Spinal cord (tissue), 9 donors: ENCODE measurements at regions not wholly inside any gene's neighbourhood (a gene's known extent, or its start where the extent isn't known, plus 50 kb on each side); places are given as distances from the start of the nearest gene placed in this dataset.
"Not testable (repeated sequence)": the region's sequence is repeated elsewhere in the genome, so short reads cannot be mapped to it uniquely, and the experiment has no call there.

Experiments used
- DNase-seq, 6 donors: peaks; one replicate each; pipeline versions ENCODE4 v3.0.0 to v3.0.0-alpha.2; 2013 to 2015; ENCODE audit warnings: low spot score in 6 of 6, low read depth in 4 of 6
- H3K27ac ChIP-seq: one replicate; pipeline ENCODE4 v1.5.1; 2013; ENCODE audit warnings: low read depth, low read length, control low read depth
- H3K27me3 ChIP-seq: one replicate; pipeline ENCODE4 v1.6.1; 2013; ENCODE audit warnings: low read length; ENCODE audit not compliant: control insufficient read depth, insufficient read depth
- H3K36me3 ChIP-seq: one replicate; pipeline ENCODE4 v1.6.1; 2013; ENCODE audit warnings: low read length; ENCODE audit not compliant: control insufficient read depth, insufficient read depth
- H3K4me1 ChIP-seq: one replicate; pipeline ENCODE4 v1.6.1; 2013; ENCODE audit warnings: low read length; ENCODE audit not compliant: control insufficient read depth, insufficient read depth
- H3K4me3 ChIP-seq: one replicate; pipeline ENCODE4 v1.5.1; 2013; ENCODE audit warnings: low read depth, low read length, control low read depth
- H3K9me3 ChIP-seq: one replicate; pipeline ENCODE4 v1.6.1; 2013; ENCODE audit warnings: low read length; ENCODE audit not compliant: control insufficient read depth, insufficient read depth
- WGBS: methylation state at CpG from one replicate; pipeline ENCODE4 v1.1.5; 2013; ENCODE audit warnings: missing lambda C conversion rate; ENCODE audit not compliant: insufficient coverage; 5-methylcytosine and 5-hydroxymethylcytosine counted together
- donor health status: healthy.

- H3K4me1 ChIP-seq, H3K4me3 ChIP-seq, H3K27me3 ChIP-seq, H3K27ac ChIP-seq, DNase-seq, H3K9me3 ChIP-seq, H3K36me3 ChIP-seq: not testable (repeated sequence)
- 87% methylated on average over 22 of the region's 43 CpGs for WGBS
These were observed 89.0 kb upstream of the SYT6 start for GRCh38 chr1:114242531-114243210.

- H3K4me3 ChIP-seq, result no peak overlapping the region
- H3K27ac ChIP-seq, result no peak overlapping the region
- WGBS, result 76% methylated on average over 4 of the region's 5 CpGs
- no peaks in the 10 kb centered on the region for H3K4me1 ChIP-seq
- H3K36me3 ChIP-seq, result no peaks in the 10 kb centered on the region
- no peaks in the 10 kb centered on the region for H3K9me3 ChIP-seq
- no peaks in the 10 kb centered on the region for H3K27me3 ChIP-seq
- DNase-seq, result no peak
These were observed 84.4 kb upstream of the SYT6 start for GRCh38 chr1:114238053-114238452.

DNA sequence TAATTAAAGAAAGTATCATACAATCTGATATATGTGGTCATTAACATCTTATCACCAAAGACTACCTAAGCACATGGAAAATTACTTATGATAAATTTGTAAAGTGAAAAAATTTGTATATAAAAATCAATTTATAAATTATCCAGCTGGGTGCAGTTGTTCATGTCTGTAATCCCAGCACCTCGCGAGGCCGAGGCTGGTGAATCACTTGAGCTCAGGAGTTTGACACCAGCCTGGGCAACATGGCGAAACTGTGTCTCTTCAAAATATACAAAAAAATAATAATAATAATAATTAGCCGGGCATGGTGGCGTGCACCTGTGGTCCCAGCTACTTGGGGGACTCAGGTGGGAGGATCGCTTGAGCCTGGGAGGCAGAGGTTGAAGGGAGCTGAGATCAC lies 82.8 kb upstream of the SYT6 start:
- no CpG with 5 or more reads among the region's 7 CpGs for WGBS
- no peaks in the 10 kb centered on the region for H3K27me3 ChIP-seq
- no peak overlapping the region for H3K27ac ChIP-seq
- no peaks in the 10 kb centered on the region for H3K36me3 ChIP-seq
- DNase-seq, result no peak
- H3K9me3 ChIP-seq, result no peaks in the 10 kb centered on the region
- H3K4me1 ChIP-seq, result no peaks in the 10 kb centered on the region
- no peak overlapping the region for H3K4me3 ChIP-seq

GRCh38 chr1:114235960-114236359 lies 82.3 kb upstream of the SYT6 start:
- Histone ChIP-seq H3K27ac (no peak overlapping the region), H3K4me3 (no peak overlapping the region), H3K27me3 (no peaks in the 10 kb centered on the region), H3K36me3 (no peaks in the 10 kb centered on the region), H3K4me1 (no peaks in the 10 kb centered on the region), H3K9me3 (no peaks in the 10 kb centered on the region)
- no CpG with 5 or more reads among the region's 4 CpGs for WGBS
- peak in 1 of 6 donors; percentile 65 for DNase-seq

DNA sequence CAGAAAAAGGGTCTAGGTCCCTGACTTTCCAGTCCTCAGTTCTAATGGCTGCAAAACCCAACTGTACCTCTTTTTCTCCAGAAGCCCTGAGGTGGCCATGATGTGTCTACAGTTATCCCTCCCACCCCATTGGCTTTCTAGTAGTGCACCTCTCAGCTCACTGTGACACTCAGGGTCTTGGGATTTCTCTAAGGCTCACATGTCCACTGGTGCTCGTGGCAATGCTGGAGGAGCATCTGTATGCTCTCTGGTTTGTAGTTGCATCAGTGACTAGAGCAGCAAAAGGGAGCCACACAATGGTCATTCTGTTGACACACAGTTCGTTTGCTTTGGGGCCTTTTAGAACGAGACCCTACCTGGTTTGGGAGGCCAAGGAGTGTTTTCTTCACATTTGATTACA lies 81.6 kb upstream of the SYT6 start:
- no peaks in the 10 kb centered on the region for H3K27me3 ChIP-seq
- H3K9me3 ChIP-seq, result no peaks in the 10 kb centered on the region
- no peak overlapping the region for H3K27ac ChIP-seq
- H3K4me3 ChIP-seq, result no peak overlapping the region
- no peaks in the 10 kb centered on the region for H3K4me1 ChIP-seq
- DNase-seq, result no peak
- WGBS, result 56% methylated on average over 2 of the region's 3 CpGs
- H3K36me3 ChIP-seq, result no peaks in the 10 kb centered on the region

DNA sequence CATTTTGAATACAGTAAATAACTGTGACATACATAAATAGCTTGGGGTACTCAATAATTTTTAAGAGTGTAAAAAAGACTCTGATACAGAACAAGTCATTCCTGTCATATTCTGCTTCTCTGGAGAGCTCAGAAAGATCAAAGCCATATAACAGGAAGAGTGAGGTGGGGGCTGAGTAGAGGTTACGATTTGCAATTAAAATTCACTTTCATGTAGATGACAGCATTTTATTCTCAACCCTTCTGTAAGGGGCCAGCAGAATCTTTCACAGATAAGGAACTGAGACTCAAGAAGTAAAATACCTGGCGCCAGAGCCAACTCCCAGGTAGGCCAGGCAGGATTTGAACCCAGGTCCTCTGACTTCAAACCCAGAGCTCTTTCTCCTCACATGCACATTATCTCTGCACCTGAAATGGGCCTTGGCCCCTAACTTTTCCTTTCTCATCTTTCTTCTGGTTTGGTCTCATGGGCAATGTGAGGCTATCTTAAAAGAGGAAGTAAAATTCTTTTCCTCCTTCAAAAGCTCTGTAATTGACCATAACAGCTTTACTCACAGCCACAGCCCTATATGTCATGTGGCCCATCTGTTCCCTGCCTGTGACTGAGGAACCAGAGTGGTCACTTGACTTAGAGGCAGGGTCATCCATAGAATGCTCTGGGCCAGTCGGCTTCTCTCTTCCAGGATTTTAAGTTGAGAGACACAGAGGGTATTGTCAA lies 80.9 kb upstream of the SYT6 start:
- no peak overlapping the region for H3K27ac ChIP-seq
- H3K36me3 ChIP-seq, result no peaks in the 10 kb centered on the region
- no peak overlapping the region for H3K4me3 ChIP-seq
- H3K4me1 ChIP-seq, result no peaks in the 10 kb centered on the region
- no peaks in the 10 kb centered on the region for H3K27me3 ChIP-seq
- 71% methylated on average over 2 of the region's 3 CpGs for WGBS
- DNase-seq, result no peak
- H3K9me3 ChIP-seq, result no peaks in the 10 kb centered on the region

- Histone ChIP-seq H3K27me3 (no peaks in the 10 kb centered on the region), H3K27ac (no peak overlapping the region), H3K36me3 (no peaks in the 10 kb centered on the region), H3K4me1 (no peaks in the 10 kb centered on the region), H3K4me3 (no peak overlapping the region), H3K9me3 (no peaks in the 10 kb centered on the region)
- no peak for DNase-seq
- 67% methylated on average over 3 of the region's 6 CpGs for WGBS
These were observed 79.0 kb upstream of the SYT6 start for GRCh38 chr1:114232691-114233090.

DNA sequence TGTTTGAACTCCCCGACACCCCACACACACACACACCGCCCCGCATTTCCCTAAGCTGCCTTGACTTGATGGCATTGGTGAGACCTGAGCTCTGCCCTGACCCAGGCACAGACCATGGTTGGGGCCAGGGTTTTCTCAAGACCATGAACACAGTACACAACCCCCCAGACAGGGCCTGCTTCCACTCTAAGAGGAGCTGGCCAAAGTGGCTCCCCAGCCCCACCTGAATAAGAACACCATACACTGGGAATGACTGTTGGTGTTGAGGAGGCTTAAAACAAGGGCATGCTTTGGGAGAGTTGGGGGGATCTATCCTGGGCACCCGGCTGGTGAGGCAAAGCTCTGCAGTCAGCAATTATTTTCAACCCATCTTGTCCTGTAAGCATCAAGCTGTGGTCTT lies 77.6 kb upstream of the SYT6 start:
- Histone ChIP-seq H3K4me1 (no peaks in the 10 kb centered on the region), H3K36me3 (no peaks in the 10 kb centered on the region), H3K9me3 (no peaks in the 10 kb centered on the region), H3K4me3 (no peak overlapping the region), H3K27me3 (no peaks in the 10 kb centered on the region), H3K27ac (no peak overlapping the region)
- DNase-seq, result no peak
- 80% methylated on average over 1 of the region's 4 CpGs for WGBS

DNA sequence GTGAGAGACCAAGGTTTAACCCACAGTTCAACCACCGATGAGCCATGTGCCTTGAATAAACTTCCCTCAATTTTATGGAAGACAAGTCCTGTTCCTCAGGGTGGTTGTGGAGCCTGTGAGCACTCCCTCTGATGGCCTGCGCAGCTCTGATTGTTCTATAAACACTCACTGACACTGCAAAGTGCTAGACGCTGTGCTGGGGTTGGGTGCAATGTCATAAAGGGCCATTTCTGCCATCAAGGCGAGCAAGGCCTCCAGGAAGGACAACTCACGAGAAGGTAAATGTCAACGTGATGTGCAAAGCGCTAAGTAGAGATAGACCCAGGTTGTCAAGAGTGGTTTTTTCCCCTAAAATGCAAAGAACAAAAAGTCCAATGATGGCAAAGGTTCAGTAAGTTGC lies 75.7 kb upstream of the SYT6 start:
- Histone ChIP-seq H3K27me3 (no peaks in the 10 kb centered on the region), H3K36me3 (no peaks in the 10 kb centered on the region), H3K4me1 (peaks cover 2% of the 10 kb centered on the region), H3K27ac (no peak overlapping the region), H3K4me3 (no peak overlapping the region), H3K9me3 (no peaks in the 10 kb centered on the region)
- 79% methylated on average over 2 of the region's 7 CpGs for WGBS
- no peak for DNase-seq

- 74% methylated on average over 4 of the region's 4 CpGs for WGBS
- Histone ChIP-seq H3K27ac (no peak overlapping the region), H3K4me3 (no peak overlapping the region), H3K36me3 (no peaks in the 10 kb centered on the region), H3K27me3 (no peaks in the 10 kb centered on the region), H3K4me1 (peaks cover 6% of the 10 kb centered on the region), H3K9me3 (no peaks in the 10 kb centered on the region)
- DNase-seq, result no peak
These were observed 73.4 kb upstream of the SYT6 start for GRCh38 chr1:114227059-114227458.
